Chondrocyte (in vitro differentiated cells): ENCODE measurements at regions not wholly inside any gene's neighbourhood (a gene's known extent, or its start where the extent isn't known, plus 50 kb on each side); places are given as distances from the start of the nearest gene placed in this dataset.

ENCODE experiments used
- DNase-seq: peaks from one replicate; pipeline ENCODE4 v3.0.0; 2021; ENCODE audit warnings: mixed read lengths, low spot score
- H3K27ac Mint-ChIP-seq: one replicate; pipeline ENCODE4 v1.8.0; 2021; ENCODE audit warnings: mild to moderate bottlenecking, moderate library complexity, mixed read lengths; ENCODE audit not compliant: unreplicated experiment
- H3K27me3 Mint-ChIP-seq: 2 replicates; pipeline ENCODE4 v1.8.0; 2021; ENCODE audit warnings: low read depth, mixed read lengths
- H3K36me3 Mint-ChIP-seq: 2 replicates; pipeline ENCODE4 v1.8.0; 2021; ENCODE audit warnings: low read depth, mixed read lengths
- H3K4me1 Mint-ChIP-seq: 2 replicates; pipeline ENCODE4 v1.8.0; 2021; ENCODE audit warnings: low read depth, mild to moderate bottlenecking, mixed read lengths
- H3K4me3 Mint-ChIP-seq: one replicate; pipeline ENCODE4 v1.8.0; 2021; ENCODE audit warnings: mild to moderate bottlenecking, moderate library complexity, mixed read lengths; ENCODE audit not compliant: unreplicated experiment
- H3K9me3 Mint-ChIP-seq: 2 replicates; pipeline ENCODE4 v1.8.0; 2021; ENCODE audit warnings: low read depth, mixed read lengths
- TF ChIP-seq, protein P1 (sequence below): fragments of 200-600 bp; sonication (generic); IDR thresholded peaks from 2 replicates; pipeline ENCODE4 v1.5.0; 2021; ENCODE audit warnings: antibody characterized with exemption, mild to moderate bottlenecking, moderate library complexity

DNA sequence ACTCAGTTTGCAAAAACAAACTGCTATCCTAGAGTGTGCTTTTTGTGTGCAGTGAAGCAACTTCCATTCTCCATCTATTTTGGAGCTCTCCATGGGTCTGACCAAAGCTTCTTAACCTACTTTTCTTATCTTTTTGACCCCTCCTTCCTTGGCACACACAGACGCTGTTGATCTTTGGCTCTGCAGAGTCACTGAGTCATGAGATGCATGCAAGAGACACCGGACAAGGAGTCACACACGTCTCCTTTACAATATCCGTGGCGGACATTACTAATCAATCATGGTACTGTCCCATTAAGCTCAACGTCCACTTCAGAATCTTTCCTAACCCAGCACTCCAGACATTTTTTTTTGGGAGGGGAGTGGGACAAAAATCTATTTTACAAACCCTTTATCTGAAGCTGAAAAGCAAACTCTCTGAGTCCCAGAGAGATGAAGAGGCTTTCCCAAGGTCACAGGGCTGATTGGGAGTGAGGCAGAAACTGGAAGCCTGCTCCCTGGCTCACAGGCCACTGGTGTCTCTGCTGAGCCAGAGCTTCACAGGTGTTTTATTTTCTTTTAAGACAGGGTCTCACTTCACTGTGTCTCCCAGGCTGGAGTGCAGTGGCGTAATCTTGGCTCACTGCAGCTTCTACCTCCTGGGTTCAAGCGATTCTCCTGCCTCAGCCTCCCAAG lies 165.8 kb upstream of the SYT13 start:
- peaks cover 30% of the 10 kb centered on the region for H3K27me3 Mint-ChIP-seq
- H3K36me3 Mint-ChIP-seq, result no peaks in the 10 kb centered on the region
- peaks cover 5% of the 10 kb centered on the region for H3K9me3 Mint-ChIP-seq
- TF ChIP-seq, protein P1, sequence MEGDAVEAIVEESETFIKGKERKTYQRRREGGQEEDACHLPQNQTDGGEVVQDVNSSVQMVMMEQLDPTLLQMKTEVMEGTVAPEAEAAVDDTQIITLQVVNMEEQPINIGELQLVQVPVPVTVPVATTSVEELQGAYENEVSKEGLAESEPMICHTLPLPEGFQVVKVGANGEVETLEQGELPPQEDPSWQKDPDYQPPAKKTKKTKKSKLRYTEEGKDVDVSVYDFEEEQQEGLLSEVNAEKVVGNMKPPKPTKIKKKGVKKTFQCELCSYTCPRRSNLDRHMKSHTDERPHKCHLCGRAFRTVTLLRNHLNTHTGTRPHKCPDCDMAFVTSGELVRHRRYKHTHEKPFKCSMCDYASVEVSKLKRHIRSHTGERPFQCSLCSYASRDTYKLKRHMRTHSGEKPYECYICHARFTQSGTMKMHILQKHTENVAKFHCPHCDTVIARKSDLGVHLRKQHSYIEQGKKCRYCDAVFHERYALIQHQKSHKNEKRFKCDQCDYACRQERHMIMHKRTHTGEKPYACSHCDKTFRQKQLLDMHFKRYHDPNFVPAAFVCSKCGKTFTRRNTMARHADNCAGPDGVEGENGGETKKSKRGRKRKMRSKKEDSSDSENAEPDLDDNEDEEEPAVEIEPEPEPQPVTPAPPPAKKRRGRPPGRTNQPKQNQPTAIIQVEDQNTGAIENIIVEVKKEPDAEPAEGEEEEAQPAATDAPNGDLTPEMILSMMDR, result no peak
- no peak overlapping the region for H3K4me3 Mint-ChIP-seq
- DNase-seq, result no peak
- H3K4me1 Mint-ChIP-seq, result no peaks in the 10 kb centered on the region
- no peak overlapping the region for H3K27ac Mint-ChIP-seq

DNA sequence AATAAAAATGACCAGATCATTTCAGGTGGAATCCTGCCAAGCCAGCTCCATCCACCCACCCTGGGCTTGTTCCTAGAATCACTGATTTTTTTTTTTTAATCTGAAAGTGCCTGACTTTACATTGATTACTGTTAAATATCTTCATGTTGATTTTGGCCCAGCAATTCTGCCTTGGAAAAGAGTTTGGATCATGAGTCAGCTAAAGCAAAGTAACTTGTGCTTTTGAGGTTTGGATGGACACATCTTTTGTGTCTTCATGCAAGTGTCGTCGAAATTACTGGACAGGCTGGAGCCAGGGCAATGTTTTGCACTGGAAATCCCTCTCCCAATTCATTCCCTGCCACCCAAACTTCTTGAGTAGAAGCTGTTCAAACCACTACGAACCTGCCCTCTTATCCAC lies 164.0 kb upstream of the SYT13 start:
- H3K27me3 Mint-ChIP-seq, result peaks cover 29% of the 10 kb centered on the region
- H3K4me3 Mint-ChIP-seq, result no peak overlapping the region
- no peaks in the 10 kb centered on the region for H3K4me1 Mint-ChIP-seq
- H3K9me3 Mint-ChIP-seq, result peaks cover 2% of the 10 kb centered on the region
- H3K36me3 Mint-ChIP-seq, result no peaks in the 10 kb centered on the region
- DNase-seq, result no peak
- no peak overlapping the region for H3K27ac Mint-ChIP-seq
- TF ChIP-seq, protein P1, result no peak

DNA sequence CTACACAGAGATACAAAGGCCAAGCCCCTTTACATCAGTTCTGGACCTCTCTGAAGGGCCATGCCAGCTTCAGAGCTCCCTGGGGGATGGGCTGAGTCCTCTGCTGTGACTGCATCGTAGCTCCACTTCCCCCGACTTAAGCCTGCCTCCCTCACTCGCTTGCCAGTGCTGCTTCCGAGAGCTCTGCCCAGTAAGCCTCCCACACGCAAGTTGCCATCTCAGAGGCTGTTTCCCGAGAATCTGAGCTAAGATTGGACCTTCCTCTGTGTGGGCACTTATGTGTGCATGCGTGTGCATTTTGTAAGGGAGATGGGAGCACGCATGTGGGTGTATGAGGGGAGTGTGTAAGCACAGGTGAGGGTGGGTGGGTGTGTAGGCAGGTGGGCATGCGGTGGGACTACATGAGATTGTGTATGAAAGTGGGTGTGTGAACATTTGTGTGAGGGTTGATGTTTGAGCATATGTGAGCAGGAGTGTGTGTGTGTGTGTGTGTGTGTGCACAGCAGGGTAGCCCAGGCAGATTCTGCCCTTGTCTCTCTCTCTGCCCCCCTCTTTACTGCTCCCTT lies 163.0 kb upstream of the SYT13 start:
- no peak for DNase-seq
- Mint-ChIP-seq H3K4me3 (no peak overlapping the region), H3K9me3 (no peaks in the 10 kb centered on the region), H3K4me1 (no peaks in the 10 kb centered on the region), H3K36me3 (no peaks in the 10 kb centered on the region), H3K27ac (no peak overlapping the region), H3K27me3 (peaks cover 36% of the 10 kb centered on the region)
- TF ChIP-seq, protein P1, result no peak

DNA sequence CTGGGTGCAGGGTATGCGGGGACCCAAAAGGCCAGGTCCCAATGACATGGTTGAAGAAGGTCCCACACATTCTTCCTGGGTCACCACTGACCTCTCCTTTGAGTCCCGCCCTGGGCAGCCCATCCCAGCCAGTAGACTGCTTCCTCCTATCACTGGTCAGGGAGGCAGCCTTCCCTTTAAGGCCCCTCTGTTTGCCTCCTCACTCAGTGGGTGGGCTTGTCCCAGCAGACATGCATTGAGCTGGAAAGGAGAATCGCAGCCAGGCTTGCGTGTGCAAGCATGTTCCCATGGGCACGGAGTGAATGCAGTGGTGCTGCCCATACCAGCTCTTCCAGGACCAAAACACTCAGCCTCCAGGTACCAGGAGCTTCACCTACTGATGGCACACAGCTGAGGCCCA lies 162.4 kb upstream of the SYT13 start:
- Mint-ChIP-seq H3K9me3 (no peaks in the 10 kb centered on the region), H3K36me3 (no peaks in the 10 kb centered on the region), H3K27me3 (peaks cover 42% of the 10 kb centered on the region), H3K27ac (no peak overlapping the region), H3K4me3 (no peak overlapping the region), H3K4me1 (no peaks in the 10 kb centered on the region)
- DNase-seq, result no peak
- TF ChIP-seq, protein P1, result no peak

DNA sequence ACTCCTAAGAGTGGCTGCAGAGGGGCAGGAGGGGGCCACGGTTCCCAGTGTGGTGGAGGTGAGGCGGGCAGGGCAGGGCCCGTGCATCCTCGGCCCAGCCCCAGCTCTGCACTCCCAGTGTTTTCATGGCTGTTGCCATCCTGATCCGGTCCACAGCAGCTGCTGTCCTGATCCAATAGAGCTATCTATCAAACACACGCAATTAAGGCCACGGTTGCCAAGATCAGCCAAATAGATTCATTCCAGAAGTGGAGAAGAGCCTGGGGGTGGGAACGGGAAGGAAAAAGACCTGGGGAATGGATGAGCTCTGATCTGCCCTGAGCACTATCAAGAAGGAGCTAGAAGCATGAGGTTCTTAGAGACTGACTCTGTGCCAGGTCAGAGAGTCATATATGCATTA lies 160.9 kb upstream of the SYT13 start:
- no peak overlapping the region for H3K4me3 Mint-ChIP-seq
- TF ChIP-seq, protein P1, result no peak
- H3K27ac Mint-ChIP-seq, result no peak overlapping the region
- H3K4me1 Mint-ChIP-seq, result no peaks in the 10 kb centered on the region
- no peaks in the 10 kb centered on the region for H3K36me3 Mint-ChIP-seq
- H3K27me3 Mint-ChIP-seq, result peaks cover 54% of the 10 kb centered on the region
- no peak for DNase-seq
- H3K9me3 Mint-ChIP-seq, result no peaks in the 10 kb centered on the region
